DOHH2 (cell line): ENCODE measurements at regions not wholly inside any gene's neighbourhood (a gene's known extent, or its start where the extent isn't known, plus 50 kb on each side); places are given as distances from the start of the nearest gene placed in this dataset.

Source experiments
- H3F3A ChIP-seq: fragments of 200-600 bp; sonication (generic), shearing (Covaris generic); 2 replicates; pipeline ENCODE4 v1.6.0; 2016; ENCODE audit warnings: antibody characterized with exemption, mild to moderate bottlenecking; ENCODE audit not compliant: control insufficient read depth, insufficient read depth
- H3K27ac ChIP-seq: fragments of 200-600 bp; sonication (generic); 2 replicates; pipeline ENCODE4 v1.5.1; 2014; ENCODE audit warnings: low read depth, mild to moderate bottlenecking, low read length, moderate library complexity
- H3K27me3 ChIP-seq: fragments of 200-600 bp; sonication (generic); 2 replicates; pipeline ENCODE4 v1.6.1; 2014; ENCODE audit warnings: mild to moderate bottlenecking, low read length, mixed read lengths; ENCODE audit not compliant: control insufficient read depth
- H3K36me3 ChIP-seq: fragments of 200-600 bp; sonication (generic); 2 replicates; pipeline ENCODE4 v1.6.1; 2014; ENCODE audit warnings: mild to moderate bottlenecking, low read length, moderate library complexity, mixed read lengths; ENCODE audit not compliant: control insufficient read depth
- H3K4me1 ChIP-seq: fragments of 200-600 bp; sonication (generic); 2 replicates; pipeline ENCODE4 v1.6.1; 2014; ENCODE audit warnings: mild to moderate bottlenecking, low read length, mixed read lengths; ENCODE audit not compliant: control insufficient read depth
- H3K4me2 ChIP-seq: fragments of 200-600 bp; sonication (generic); 2 replicates; pipeline ENCODE4 v1.6.0; 2014; ENCODE audit warnings: mild to moderate bottlenecking, low read length, moderate library complexity
- H3K4me3 ChIP-seq: fragments of 200-600 bp; sonication (generic); 2 replicates; pipeline ENCODE4 v1.5.1; 2014; ENCODE audit warnings: mild to moderate bottlenecking, low read length, mixed read lengths
- H3K79me2 ChIP-seq: fragments of 200-600 bp; sonication (generic); 2 replicates; pipeline ENCODE4 v1.6.1; 2014; ENCODE audit warnings: mild to moderate bottlenecking, low read length, mixed read lengths; ENCODE audit not compliant: control insufficient read depth
- H3K9me2 ChIP-seq: fragments of 200-600 bp; sonication (generic); replicated peaks from 2 replicates; pipeline ENCODE4 v1.6.1; 2014; ENCODE audit warnings: mild to moderate bottlenecking, low read length, mixed read lengths; ENCODE audit not compliant: control insufficient read depth
- H3K9me3 ChIP-seq: fragments of 200-600 bp; sonication (generic); 2 replicates; pipeline ENCODE4 v1.6.1; 2014; ENCODE audit warnings: antibody characterized with exemption, low read length, mixed read lengths; ENCODE audit not compliant: control insufficient read depth, insufficient read depth
- H4K20me1 ChIP-seq: fragments of 200-600 bp; sonication (generic); 2 replicates; pipeline ENCODE4 v1.6.0; 2014; ENCODE audit warnings: low read depth, mild to moderate bottlenecking, antibody characterized with exemption, low read length, moderate library complexity; ENCODE audit not compliant: control insufficient read depth, insufficient read depth
- EZH2phosphoT487 ChIP-seq: fragments of 200-600 bp; sonication (generic); IDR thresholded peaks from 2 replicates; pipeline ENCODE4 v1.6.1; 2017; ENCODE audit warnings: borderline replicate concordance, mild to moderate bottlenecking, antibody characterized with exemption, low read length, moderate library complexity, mixed read lengths
- TF ChIP-seq, protein P1 (sequence below): fragments of 200-600 bp; sonication (generic); IDR thresholded peaks from one replicate; pipeline ENCODE4 v1.5.1; 2014; ENCODE audit warnings: antibody characterized with exemption, mild to moderate bottlenecking, low read depth, low read length; ENCODE audit not compliant: poor library complexity, severe bottlenecking

DNA sequence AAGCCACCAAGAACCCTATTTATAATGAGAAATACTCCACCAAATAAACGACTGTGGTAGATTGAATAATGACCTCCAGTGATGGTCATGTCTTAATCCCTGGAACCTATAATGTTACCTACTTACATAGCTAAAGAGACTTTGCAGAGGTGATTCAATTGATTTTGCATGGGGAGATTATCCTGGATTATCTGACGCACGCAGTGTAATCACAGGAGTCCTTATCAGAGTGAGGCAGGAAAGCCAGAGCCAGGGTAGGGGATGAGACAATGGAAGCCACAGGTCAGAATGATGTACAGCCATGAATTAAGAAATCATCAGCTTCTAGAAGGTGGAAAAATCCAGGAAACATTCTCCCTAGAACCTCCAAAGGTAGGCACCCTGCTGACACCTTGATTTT is 286.4 kb upstream of the SP4 start:
- no peaks in the 10 kb centered on the region for H3K36me3 ChIP-seq
- no peak overlapping the region for H3K4me2 ChIP-seq
- H3K4me1 ChIP-seq, result no peaks in the 10 kb centered on the region
- H3K4me3 ChIP-seq, result no peak overlapping the region
- no peaks in the 10 kb centered on the region for H3K27me3 ChIP-seq
- no peaks in the 10 kb centered on the region for H3K79me2 ChIP-seq
- no peaks in the 10 kb centered on the region for H4K20me1 ChIP-seq
- H3K9me3 ChIP-seq, result no peaks in the 10 kb centered on the region
- TF ChIP-seq EZH2phosphoT487, result no peak
- TF ChIP-seq, protein P1, sequence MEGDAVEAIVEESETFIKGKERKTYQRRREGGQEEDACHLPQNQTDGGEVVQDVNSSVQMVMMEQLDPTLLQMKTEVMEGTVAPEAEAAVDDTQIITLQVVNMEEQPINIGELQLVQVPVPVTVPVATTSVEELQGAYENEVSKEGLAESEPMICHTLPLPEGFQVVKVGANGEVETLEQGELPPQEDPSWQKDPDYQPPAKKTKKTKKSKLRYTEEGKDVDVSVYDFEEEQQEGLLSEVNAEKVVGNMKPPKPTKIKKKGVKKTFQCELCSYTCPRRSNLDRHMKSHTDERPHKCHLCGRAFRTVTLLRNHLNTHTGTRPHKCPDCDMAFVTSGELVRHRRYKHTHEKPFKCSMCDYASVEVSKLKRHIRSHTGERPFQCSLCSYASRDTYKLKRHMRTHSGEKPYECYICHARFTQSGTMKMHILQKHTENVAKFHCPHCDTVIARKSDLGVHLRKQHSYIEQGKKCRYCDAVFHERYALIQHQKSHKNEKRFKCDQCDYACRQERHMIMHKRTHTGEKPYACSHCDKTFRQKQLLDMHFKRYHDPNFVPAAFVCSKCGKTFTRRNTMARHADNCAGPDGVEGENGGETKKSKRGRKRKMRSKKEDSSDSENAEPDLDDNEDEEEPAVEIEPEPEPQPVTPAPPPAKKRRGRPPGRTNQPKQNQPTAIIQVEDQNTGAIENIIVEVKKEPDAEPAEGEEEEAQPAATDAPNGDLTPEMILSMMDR, result no peak
- H3K9me2 ChIP-seq, result no peaks in the 10 kb centered on the region
- H3F3A ChIP-seq, result no peaks in the 10 kb centered on the region
- no peak overlapping the region for H3K27ac ChIP-seq

DNA sequence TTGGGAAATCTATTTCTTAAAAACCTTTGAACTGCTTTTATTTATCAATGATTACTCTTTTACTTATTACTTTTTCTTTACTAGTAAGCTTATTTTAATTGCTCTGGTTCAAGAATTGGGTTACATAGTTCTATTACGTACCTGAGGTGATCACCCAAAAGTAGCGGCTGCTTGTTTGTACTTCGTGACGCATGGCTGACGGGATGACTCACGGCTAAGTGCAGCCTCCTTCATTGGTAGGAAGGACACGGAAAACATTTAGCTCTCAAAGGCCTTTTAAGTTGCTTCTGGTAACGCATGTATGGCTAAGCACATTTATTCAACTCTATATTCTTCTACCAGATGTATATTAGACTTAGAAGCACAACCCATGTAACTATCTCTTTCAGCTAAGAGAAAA is 285.8 kb upstream of the SP4 start:
- Histone ChIP-seq H3K27me3 (no peaks in the 10 kb centered on the region), H3K9me2 (no peaks in the 10 kb centered on the region), H3K79me2 (no peaks in the 10 kb centered on the region), H3K27ac (no peak overlapping the region), H3K9me3 (no peaks in the 10 kb centered on the region), H3K4me1 (no peaks in the 10 kb centered on the region), H3K4me2 (no peak overlapping the region), H3K4me3 (no peak overlapping the region), H4K20me1 (no peaks in the 10 kb centered on the region), H3K36me3 (no peaks in the 10 kb centered on the region), H3F3A (no peaks in the 10 kb centered on the region)
- TF ChIP-seq, protein P1, result no peak
- no peak for TF ChIP-seq EZH2phosphoT487

DNA sequence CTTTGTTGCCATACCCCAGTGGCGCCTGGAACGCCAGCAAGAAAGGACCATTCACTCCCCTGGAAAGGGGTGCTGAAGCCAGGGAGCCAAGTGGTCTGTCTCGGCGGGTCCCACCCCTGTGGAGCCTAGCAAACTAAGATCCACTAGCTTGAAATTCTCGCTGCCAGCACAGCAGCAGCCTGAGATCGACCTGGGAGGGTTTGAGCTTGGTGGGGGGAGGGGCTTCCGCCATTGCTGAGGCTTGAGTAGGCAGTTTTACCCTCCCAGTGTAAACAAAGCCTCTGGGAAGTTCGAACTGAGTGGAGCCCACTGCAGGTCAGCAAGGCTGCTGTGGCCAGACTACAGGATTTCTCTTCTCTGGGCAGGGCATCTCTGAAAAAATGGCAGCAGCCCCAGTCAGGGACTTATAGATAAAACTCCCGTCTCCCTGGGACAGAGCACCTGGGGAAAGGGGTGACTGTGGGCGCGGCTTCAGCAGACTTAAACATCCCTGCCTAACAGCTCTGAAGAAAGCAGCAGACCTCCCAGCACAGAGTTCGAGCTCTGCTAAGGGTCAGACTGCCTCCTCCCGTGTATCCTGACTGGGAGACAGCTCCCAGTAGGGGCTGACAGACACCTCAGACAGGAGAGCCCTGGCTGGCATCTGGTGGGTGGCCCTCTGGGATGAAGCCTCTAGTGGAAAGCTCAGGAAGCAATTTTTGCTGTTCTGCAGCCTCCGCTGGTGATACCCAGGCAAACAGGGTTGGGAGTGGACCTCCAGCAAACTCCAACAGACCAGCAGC is 281.1 kb upstream of the SP4 start:
- Histone ChIP-seq H4K20me1 (no peaks in the 10 kb centered on the region), H3K4me2 (no peak overlapping the region), H3K9me3 (no peaks in the 10 kb centered on the region), H3K79me2 (no peaks in the 10 kb centered on the region), H3K4me1 (no peaks in the 10 kb centered on the region), H3K27ac (no peak overlapping the region), H3K27me3 (no peaks in the 10 kb centered on the region), H3F3A (no peaks in the 10 kb centered on the region), H3K9me2 (no peaks in the 10 kb centered on the region), H3K4me3 (no peak overlapping the region), H3K36me3 (no peaks in the 10 kb centered on the region)
- no peak for TF ChIP-seq EZH2phosphoT487
- TF ChIP-seq, protein P1, result no peak
